Erythroblast (primary cell): ENCODE measurements at regions not wholly inside any gene's neighbourhood (a gene's known extent, or its start where the extent isn't known, plus 50 kb on each side); places are given as distances from the start of the nearest gene placed in this dataset.

ENCODE experiments used
- GATA1 ChIP-seq: IDR thresholded peaks from 2 replicates; pipeline ENCODE4 v1.6.1; 2011; ENCODE audit warnings: low read depth, mild to moderate bottlenecking, control low read depth, low read length, moderate library complexity
- POLR2A ChIP-seq: IDR thresholded peaks from 2 replicates; pipeline ENCODE4 v1.6.1; 2011; ENCODE audit warnings: mild to moderate bottlenecking, low read length

- no peak for TF ChIP-seq POLR2A
- TF ChIP-seq GATA1, result no peak
These were observed 643.8 kb upstream of the GALNTL6 start for GRCh38 chr4:171169396-171169795.
